ENCODE measurements at regions not wholly inside any gene's neighbourhood (a gene's known extent, or its start where the extent isn't known, plus 50 kb on each side); places are given as distances from the start of the nearest gene placed in this dataset.

- H3K27me3 ChIP-seq (ENCODE audit: control insufficient read depth, insufficient read depth, low read length) = no peaks in the 10 kb centered on the region
- no peak for DNase-seq (ENCODE audit: low read depth)
- ChIA-PET POLR2A (interaction anchor here (0.6 kb wide), 1 partner anchor 864 kb away, joined by 3 read pairs; no protein-coding TSS in a partner anchor), CTCF (interaction anchor here (0.6 to 1.7 kb wide), 3 partner anchors 19 to 305 kb away, joined by 3 to 4 read pairs (median 3); no protein-coding TSS in a partner anchor)
- H3K4me3 ChIP-seq (ENCODE audit: low read depth, low read length) = no peak overlapping the region
- no peak for TF ChIP-seq CTCF (IDR thresholded peaks at IDR 0.05; ENCODE audit: insufficient read depth, low read depth, low read length)
- H3K36me3 ChIP-seq (ENCODE audit: control insufficient read depth, insufficient read depth, low read length) = no peaks in the 10 kb centered on the region
Measured at GRCh38 chr2:47303341-47304148, 65.6 kb upstream of the EPCAM start.

GRCh38 chr2:47302308-47302707, 66.8 kb upstream of the EPCAM start:
- no peak overlapping the region for H3K4me3 ChIP-seq (ENCODE audit: low read depth, low read length)
- H3K27me3 ChIP-seq (ENCODE audit: control insufficient read depth, insufficient read depth, low read length) = no peaks in the 10 kb centered on the region
- ChIA-PET CTCF (interaction anchor here (3.7 kb wide), 1 partner anchor 21 kb away, joined by 12 read pairs; no protein-coding TSS in a partner anchor), POLR2A (interaction anchor here (0.6 kb wide), 1 partner anchor 1698 kb away, joined by 3 read pairs; no protein-coding TSS in a partner anchor)
- no peak for TF ChIP-seq CTCF (IDR thresholded peaks at IDR 0.05; ENCODE audit: insufficient read depth, low read depth, low read length)
- no peak for DNase-seq (ENCODE audit: low read depth)
- no peaks in the 10 kb centered on the region for H3K36me3 ChIP-seq (ENCODE audit: control insufficient read depth, insufficient read depth, low read length)

GRCh38 chr2:47301731-47302130, 67.4 kb upstream of the EPCAM start:
- no peak for TF ChIP-seq CTCF (IDR thresholded peaks at IDR 0.05; ENCODE audit: insufficient read depth, low read depth, low read length)
- Histone ChIP-seq H3K4me3 (ENCODE audit: low read depth, low read length) (no peak overlapping the region), H3K27me3 (ENCODE audit: control insufficient read depth, insufficient read depth, low read length) (no peaks in the 10 kb centered on the region), H3K36me3 (ENCODE audit: control insufficient read depth, insufficient read depth, low read length) (no peaks in the 10 kb centered on the region)
- DNase-seq (ENCODE audit: low read depth) = no peak
- ChIA-PET CTCF (interaction anchor here (3.7 kb wide), 1 partner anchor 21 kb away, joined by 12 read pairs; no protein-coding TSS in a partner anchor), POLR2A (interaction anchor here (0.6 kb wide), 1 partner anchor 1697 kb away, joined by 3 read pairs; no protein-coding TSS in a partner anchor)

GRCh38 chr2:47301277-47301618, 67.9 kb upstream of the EPCAM start:
- no peak for TF ChIP-seq CTCF (IDR thresholded peaks at IDR 0.05; ENCODE audit: insufficient read depth, low read depth, low read length)
- Histone ChIP-seq H3K4me3 (ENCODE audit: low read depth, low read length) (no peak overlapping the region), H3K36me3 (ENCODE audit: control insufficient read depth, insufficient read depth, low read length) (no peaks in the 10 kb centered on the region), H3K27me3 (ENCODE audit: control insufficient read depth, insufficient read depth, low read length) (no peaks in the 10 kb centered on the region)
- DNase-seq (ENCODE audit: low read depth) = no peak
- CTCF ChIA-PET = interaction anchor here (1.2 to 3.7 kb wide), 2 partner anchors 22 to 221 kb away, joined by 3 to 12 read pairs; no protein-coding TSS in a partner anchor
- POLR2A ChIA-PET = no interaction called here

GRCh38 chr2:47300609-47301276, 68.4 kb upstream of the EPCAM start:
- POLR2A ChIA-PET = no interaction called here
- TF ChIP-seq CTCF (IDR thresholded peaks at IDR 0.05; ENCODE audit: insufficient read depth, low read depth, low read length) = no peak
- CTCF ChIA-PET = interaction anchor here (0.7 to 3.7 kb wide), 3 partner anchors 22 to 221 kb away, joined by 3 to 12 read pairs (median 3); no protein-coding TSS in a partner anchor
- DNase-seq (ENCODE audit: low read depth) = no peak
- Histone ChIP-seq H3K36me3 (ENCODE audit: control insufficient read depth, insufficient read depth, low read length) (no peaks in the 10 kb centered on the region), H3K27me3 (ENCODE audit: control insufficient read depth, insufficient read depth, low read length) (no peaks in the 10 kb centered on the region), H3K4me3 (ENCODE audit: low read depth, low read length) (no peak overlapping the region)

All from BJ (cell line).